Fibroblast of the aortic adventitia (primary cell): ENCODE measurements at regions not wholly inside any gene's neighbourhood (a gene's known extent, or its start where the extent isn't known, plus 50 kb on each side); places are given as distances from the start of the nearest gene placed in this dataset.
A peak's percentile ranks its signal among the peaks of the same experiment; 100 is the strongest.

Experiments
- DNase-seq: peaks from one replicate; pipeline ENCODE4 v3.0.0-alpha.2; 2010; ENCODE audit warnings: low read depth
- H3K4me3 ChIP-seq: 2 replicates; pipeline ENCODE4 v1.5.1; 2011; ENCODE audit warnings: low read depth, mild to moderate bottlenecking, control low read depth, low read length, moderate library complexity
- TF ChIP-seq, protein P1 (sequence below): IDR thresholded peaks from 2 replicates; pipeline ENCODE4 v1.5.1; 2011; ENCODE audit warnings: mild to moderate bottlenecking, low read length, control low read depth, inconsistent platforms; ENCODE audit not compliant: insufficient read depth

DNA sequence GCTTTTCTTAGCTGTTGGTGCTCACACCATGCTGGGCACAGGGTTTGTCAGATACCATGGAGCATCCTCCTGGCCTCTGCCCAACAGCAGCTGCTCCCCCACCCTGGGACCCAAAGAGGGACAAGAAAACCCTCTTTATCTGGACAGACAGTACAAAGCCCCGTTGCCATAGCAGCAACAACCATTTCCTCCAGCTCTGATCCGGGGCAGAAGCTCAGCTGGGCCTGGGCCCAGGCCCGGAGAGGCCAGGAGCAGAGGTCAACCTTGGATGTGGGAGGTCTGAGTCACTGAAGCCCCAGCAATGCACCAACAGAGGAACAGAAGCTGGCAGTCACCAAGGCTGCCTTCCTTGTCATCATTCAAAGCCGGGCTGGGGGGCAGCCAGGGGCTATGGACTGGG, 228.4 kb upstream of the POU3F1 start:
- DNase-seq = no peak
- H3K4me3 ChIP-seq = no peak overlapping the region
- TF ChIP-seq, protein P1, sequence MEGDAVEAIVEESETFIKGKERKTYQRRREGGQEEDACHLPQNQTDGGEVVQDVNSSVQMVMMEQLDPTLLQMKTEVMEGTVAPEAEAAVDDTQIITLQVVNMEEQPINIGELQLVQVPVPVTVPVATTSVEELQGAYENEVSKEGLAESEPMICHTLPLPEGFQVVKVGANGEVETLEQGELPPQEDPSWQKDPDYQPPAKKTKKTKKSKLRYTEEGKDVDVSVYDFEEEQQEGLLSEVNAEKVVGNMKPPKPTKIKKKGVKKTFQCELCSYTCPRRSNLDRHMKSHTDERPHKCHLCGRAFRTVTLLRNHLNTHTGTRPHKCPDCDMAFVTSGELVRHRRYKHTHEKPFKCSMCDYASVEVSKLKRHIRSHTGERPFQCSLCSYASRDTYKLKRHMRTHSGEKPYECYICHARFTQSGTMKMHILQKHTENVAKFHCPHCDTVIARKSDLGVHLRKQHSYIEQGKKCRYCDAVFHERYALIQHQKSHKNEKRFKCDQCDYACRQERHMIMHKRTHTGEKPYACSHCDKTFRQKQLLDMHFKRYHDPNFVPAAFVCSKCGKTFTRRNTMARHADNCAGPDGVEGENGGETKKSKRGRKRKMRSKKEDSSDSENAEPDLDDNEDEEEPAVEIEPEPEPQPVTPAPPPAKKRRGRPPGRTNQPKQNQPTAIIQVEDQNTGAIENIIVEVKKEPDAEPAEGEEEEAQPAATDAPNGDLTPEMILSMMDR = no peak

DNA sequence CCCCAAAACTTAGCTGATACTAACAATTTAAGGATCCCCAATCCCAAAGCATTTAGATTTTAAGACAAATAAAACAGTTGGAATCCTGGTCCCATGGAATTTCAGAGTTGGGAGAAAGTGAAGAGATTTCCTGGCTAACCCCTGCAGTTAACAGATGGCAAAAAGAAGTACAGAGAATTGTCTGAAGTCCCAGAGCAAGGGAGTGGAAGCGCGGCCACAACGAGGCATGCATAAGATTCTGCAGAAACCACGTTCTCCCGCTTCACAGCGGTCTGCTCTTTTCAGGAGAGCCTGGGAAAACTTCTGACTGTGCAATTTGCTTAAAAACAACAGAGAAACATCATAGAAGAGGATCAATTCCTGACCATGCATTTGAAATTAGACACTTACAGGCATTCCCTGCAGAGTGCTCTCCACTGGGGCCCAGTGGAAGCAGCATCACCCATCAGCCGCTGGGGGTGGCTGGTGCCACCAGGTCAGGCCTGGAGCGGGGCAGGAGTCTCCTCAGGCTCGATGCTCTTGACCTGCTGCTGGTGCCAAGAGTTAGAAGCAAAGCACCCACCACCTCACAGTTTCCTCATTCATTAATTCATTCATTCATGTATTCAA, 226.7 kb upstream of the POU3F1 start:
- DNase-seq = no peak
- H3K4me3 ChIP-seq = no peak overlapping the region
- TF ChIP-seq, protein P1 = no peak

DNA sequence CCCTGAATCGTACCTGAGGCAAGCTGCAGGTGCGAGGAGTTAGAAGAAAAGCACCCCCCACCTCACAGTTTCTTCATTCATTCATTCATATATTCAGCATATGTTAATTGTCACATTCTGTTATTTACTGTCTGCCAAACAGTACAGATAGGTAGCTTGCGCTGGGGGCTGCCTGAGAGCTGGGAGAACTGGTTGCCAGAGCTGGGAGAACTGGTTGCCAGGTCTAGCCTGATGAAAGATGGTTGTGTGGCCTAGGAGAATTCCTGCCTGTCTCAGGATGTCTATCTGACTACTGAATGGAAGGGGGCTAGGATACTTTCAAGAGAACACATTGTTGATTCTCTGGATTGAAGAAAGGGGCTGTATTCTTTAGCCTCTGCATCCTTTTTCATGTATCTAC, 225.9 kb upstream of the POU3F1 start:
- TF ChIP-seq, protein P1 = no peak
- H3K4me3 ChIP-seq = no peak overlapping the region
- DNase-seq = no peak

DNA sequence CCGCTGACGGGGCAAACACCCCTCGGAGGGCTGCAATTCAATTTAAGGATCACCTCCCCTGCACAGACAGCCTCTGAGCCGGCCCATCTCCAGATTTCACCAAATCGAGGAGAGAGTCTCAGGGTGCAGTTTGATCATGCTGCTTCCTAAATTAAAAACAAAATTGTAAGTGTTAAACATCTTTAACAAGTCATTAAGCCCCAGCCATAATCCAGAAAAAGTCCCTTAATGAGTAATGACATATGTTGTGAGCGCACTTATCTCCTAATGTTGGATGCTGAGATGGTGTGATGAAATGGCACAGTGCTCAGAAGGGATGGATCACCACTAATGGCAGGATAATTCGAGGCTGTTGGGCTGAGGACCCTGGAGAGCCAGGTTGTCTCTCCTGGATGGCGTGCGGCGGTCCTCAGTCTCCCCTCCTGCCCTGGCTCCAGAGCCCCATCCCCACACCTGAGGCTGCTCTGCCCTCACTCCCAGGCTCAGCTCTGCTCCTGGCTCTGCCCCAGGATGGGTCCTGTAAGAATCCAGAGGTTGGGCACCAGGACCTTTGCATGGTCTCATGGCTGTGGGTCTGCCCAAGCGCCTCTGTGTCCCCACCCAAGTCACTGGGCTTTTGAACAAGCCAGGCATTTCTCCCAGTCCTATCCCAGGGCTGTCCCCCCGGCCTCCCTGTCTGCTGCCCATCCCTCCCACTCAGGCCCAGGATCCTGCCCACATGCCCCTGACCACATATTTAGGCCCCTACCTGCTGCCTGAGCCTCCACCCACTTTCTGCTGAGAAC, 224.4 kb upstream of the POU3F1 start:
- TF ChIP-seq, protein P1 = no peak
- H3K4me3 ChIP-seq = no peak overlapping the region
- DNase-seq = no peak

DNA sequence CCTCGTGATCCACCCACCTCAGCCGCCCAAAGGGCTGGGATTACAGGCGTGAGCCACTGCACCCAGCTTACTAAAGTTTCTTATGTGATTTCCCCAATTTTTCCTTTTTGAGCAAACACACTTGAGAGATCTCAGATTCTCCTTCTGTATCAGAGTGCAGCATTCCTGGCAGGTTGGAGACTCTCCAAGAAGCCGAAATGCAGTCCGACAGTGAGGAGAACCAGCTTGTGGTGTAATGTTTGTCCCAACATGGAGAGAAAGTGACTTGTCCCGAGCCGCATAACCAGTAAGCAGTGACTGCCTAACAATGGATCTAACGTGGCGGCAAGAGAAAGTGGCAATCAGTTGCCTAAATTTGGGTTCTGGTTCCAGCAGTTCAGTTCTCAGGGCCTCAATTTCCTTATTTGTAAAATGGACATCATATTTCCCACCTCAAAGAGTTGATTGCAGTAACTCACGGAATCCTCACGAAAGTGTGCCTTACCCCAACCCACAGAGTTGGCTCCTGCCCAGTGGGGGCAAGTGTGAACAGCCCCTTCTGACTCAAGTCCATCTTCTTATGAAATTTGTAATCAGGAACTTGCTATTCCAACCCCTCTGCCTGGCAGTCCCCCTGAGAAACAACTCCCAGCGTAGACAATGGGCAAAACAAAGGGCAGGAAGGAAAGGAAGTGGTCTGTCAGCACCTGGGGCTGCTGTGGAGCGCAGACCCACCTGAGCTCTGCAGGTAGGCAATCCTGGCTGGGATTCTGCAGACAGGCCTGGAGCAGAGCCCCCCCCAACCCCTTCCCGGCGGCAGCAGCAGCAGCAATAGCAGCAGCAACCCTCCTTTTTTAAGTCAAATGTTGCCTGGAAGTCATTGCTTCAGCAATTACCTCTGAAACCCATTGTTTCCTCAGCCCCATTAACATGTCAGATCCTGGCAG, 223.6 kb upstream of the POU3F1 start:
- no peak overlapping the region for H3K4me3 ChIP-seq
- peak; percentile 7 for DNase-seq
- TF ChIP-seq, protein P1 = no peak

DNA sequence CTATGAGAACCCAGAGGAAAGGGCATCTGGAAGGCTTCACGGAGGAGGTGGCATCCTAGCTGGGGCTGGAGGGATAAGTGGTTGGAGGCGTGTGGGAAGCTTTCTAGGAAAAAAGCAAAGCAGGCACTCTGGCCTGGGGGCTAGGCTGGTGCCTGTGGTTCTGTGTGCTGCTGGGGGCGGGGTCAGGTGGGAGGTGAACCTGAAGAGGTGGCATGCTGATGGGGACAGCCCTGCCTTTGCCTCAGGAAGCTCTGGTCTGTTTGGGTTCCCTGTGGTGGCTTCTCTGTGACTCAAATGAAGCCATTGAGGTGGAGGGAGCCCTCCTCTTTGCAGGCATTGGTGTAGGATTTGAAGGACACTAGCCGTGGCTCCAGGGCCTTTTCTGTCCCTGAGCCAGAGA, 221.6 kb upstream of the POU3F1 start:
- no peak for DNase-seq
- TF ChIP-seq, protein P1 = no peak

More for the DNA sequence above, 221.6 kb upstream of the POU3F1 start:
- no peak overlapping the region for H3K4me3 ChIP-seq
